SKM-1 treated with dmso at 0.1 percent for 144 hours (cell line): ENCODE measurements at regions not wholly inside any gene's neighbourhood (a gene's known extent, or its start where the extent isn't known, plus 50 kb on each side); places are given as distances from the start of the nearest gene placed in this dataset.

ENCODE experiments used
- DNase-seq: peaks from one replicate; lab custom pipeline; 2025; ENCODE audit not compliant: unreplicated experiment; lab: John Stamatoyannopoulos, UW

- DNase-seq = no peak
Observed at GRCh38 chr2:236672606-236673005, 103.0 kb downstream of the ACKR3 start.

DNA sequence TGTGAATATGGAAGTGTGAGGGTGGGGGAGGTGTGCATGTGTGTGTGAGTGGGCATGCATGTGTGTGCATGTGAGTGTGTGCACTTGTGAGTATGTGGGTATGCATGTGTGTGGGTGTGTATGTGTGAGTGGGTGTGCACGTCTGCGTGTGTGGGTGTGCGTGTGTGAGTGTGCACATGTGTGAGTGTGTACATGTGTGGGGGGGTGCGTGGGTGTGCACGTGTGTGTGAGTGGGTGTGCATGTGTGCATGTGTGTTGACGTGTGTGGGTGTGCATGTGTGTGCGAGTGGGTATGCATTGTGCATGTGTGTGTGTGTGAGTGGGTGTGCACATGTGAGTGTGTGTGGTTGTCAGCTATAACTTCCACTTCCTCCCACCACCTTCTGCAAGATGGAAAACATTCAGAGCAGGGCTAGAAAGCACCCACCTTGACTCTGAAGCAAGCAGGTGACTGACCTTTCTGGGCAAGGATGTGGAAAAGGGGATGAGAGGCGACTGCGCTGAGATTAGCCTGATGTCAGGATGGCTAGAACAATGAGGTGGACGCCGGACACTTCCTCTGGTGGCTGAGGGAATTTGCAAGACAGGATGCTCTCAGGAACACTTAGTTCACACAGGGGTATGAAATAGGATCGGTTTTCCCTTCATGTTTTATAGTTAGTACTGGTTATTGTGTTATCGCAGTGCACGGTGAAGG, 103.6 kb downstream of the ACKR3 start:
- no peak for DNase-seq

DNA sequence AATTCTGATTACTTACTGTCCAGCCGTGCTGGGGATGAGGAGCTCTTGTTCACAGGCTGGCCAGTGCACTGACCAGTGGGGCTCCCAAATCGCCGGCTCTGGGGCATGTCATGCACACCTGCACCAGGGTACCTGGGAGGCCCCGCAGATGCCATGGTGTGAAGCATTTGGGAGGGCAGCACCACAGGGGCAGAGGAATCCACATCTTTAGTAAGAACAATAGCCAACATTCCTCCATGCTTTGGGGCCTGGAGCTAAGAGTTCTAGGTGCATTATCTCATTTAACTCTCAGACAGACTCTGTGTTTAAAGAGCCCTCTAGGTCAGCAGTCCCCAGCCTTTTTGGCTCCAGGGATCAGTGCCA, 104.2 kb downstream of the ACKR3 start:
- DNase-seq = no peak

DNA sequence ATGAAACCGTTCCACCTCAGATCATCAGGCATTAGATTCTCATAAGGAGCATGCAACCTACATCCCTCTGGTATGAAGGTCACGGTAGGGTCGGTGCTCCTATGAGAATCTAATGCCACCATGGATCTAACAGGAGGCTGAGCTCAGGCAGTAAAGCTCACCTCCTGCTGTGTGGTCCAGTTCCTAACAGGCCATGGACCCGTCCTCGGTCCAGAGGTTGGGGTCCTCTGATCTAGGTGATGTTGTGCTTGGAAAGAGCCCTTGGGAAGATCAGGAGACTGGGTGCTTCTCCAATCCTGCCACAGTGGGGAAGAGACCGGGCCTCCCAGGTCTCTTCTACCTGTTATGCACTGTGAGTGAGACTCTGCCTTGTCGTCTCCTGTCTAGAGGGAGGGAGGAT, 104.6 kb downstream of the ACKR3 start:
- no peak for DNase-seq

DNA sequence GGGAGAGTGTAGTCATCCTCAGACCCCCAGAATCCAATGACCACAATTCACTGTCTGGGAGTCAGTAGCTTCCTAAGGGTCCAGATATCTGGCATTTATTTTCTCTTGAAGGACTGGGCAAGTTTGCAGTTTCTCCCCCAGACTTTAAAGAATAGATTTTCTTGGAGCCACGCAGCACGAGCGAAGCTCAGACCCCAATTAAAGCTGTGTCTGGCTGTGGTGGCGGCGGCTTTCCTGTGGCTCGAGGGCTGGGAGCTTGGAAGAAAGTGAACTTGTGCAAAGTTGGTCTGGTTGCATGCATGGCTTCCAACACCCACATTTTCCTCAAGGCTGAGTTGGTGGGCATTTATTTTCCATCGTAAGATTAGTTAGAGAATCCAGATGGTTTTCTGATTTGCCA, 105.0 kb downstream of the ACKR3 start:
- DNase-seq = no peak

DNA sequence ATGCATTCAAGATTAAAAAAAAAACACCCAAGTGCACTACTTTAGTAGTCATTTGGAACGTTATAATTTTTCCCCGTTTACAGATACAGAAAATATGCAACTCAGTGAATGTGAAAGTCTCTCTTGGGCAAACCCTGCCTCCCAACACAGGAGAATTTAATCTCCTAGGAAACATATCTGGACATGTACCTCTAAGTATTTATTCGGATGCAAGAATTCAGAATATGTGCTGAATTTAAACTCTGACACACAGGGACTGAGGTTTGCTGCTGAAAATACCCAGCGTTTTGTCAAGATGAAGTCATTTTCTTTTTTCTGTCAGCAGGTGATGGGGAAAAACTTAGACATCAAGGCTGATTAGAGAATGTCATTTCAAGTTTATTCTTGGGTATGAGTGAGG, 105.4 kb downstream of the ACKR3 start:
- no peak for DNase-seq

GRCh38 chr2:236675526-236675925, 105.9 kb downstream of the ACKR3 start:
- DNase-seq = no peak

- no peak for DNase-seq
Observed at GRCh38 chr2:236676136-236676873, 106.7 kb downstream of the ACKR3 start.

- no peak for DNase-seq
Observed at GRCh38 chr2:236677368-236677767, 107.7 kb downstream of the ACKR3 start.

GRCh38 chr2:236678307-236678975, 108.8 kb downstream of the ACKR3 start:
- no peak for DNase-seq

DNA sequence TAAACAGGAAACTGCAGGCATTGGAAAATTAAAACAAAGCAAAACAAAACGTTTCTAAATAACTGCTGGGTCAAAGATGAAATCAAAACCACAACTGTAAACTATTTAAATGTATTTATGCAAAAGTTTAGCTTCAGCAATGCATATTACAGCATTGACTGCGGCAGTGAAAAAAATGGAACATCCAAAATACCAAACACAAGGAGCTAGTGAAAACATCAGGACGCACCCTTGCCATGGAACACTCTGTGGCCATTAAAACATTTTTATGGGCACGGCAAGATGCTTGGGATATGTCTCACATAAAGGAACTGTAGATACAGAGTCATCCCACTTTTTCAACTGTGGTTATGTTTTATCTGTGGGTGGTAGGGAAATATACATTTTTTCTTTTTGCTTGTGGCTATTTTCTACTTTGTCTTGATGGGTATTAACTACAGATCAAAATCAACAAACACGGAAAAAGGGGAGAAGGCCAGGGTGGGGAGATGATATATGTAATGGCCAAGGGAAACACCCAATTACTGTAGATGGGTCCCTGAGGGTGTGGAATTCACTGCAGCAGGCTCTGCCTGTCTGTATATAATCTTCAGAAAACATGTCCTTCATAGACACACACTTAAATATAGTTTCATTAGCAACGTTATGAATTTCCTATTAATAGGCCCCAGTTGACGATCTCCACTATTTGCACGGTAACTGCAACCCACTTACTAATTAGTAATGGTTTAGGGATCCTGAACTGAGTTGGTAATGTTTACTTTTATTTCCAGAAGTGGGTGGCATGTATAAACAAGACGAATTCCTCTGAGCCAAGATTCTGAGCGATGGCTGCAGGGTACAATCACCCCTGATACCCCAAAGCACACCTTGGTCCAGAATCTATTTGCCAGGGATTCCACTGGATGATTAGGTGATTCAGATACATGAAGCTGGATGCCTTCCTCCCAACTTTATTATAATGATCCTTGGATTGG, 110.5 kb downstream of the ACKR3 start:
- no peak for DNase-seq

GRCh38 chr2:236682651-236683422, 113.2 kb downstream of the ACKR3 start:
- DNase-seq = no peak

DNA sequence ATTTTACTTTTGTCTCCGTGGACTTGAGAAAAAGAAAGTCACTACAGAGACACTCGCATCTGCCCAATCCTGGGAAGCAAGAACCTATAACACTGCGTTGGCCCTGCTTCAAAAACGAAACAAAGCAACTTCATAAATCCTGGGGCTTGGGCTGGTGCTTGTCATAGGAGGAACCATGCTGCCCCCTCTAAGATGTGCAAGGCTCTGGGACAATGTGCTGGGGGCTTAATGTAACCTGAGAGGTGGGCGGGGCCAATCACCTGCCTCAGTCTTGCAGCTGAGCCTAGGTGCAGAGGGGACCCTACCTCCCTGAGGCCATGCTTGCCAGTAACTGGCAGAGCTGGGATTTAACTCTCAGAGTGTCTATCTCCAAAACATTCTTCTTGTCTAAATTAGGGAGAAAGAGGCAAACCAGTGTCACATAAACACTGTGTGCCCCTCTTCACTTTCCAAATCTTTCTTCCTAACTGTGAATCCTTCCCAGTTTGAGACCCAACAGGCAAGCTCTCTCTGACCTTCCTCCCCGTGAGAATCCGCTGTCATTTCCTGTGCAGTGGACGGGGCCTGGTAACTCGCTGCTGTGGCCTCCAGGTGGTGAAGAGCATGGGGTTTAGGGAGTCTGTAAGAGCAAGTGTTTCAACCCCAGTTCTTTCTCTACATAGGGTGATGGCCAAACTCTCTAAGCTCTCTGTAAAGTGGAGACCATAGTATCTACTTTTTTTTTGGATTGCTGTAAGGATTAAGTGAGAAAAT, 115.1 kb downstream of the ACKR3 start:
- no peak for DNase-seq

DNA sequence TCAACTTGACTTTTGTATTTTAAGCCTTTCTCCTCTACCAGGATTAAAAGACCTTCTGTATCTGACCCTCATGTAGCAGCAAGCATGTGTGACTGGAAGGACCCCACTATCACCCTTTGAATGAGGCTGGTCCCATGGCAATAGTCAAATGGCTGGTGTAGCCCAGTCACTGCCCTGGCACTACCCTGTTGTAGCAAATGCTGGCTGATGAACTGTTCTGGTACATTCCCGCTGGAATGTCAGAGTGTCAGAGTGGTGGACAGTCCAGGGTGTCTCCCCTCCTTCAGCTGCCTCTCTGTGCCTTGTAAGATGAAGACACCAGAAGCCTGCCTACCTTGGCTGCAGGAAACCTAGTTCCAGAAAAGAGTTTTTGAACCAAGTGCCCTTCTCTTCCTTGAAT, 115.7 kb downstream of the ACKR3 start:
- DNase-seq = no peak

GRCh38 chr2:236685979-236686520, 116.4 kb downstream of the ACKR3 start:
- DNase-seq = no peak

DNA sequence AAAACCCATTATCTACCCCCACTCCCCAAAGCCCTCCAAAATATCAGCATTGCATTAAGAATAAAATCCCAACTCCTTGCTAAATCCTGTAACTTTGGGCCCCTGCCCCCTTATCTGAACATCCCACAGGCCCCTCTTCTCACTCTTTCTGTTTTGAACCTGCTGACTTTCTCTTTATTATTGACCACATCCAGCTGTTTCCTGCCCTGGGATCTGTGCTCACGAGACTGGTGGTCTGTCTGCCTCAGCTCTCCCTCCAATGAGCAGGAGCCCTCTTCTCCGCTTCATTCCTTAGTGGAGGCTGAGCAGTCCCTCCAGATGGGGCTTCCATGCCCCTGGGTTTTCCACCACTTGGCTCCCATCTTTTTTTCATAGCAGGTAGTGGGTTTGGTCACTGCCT, 116.9 kb downstream of the ACKR3 start:
- no peak for DNase-seq

DNA sequence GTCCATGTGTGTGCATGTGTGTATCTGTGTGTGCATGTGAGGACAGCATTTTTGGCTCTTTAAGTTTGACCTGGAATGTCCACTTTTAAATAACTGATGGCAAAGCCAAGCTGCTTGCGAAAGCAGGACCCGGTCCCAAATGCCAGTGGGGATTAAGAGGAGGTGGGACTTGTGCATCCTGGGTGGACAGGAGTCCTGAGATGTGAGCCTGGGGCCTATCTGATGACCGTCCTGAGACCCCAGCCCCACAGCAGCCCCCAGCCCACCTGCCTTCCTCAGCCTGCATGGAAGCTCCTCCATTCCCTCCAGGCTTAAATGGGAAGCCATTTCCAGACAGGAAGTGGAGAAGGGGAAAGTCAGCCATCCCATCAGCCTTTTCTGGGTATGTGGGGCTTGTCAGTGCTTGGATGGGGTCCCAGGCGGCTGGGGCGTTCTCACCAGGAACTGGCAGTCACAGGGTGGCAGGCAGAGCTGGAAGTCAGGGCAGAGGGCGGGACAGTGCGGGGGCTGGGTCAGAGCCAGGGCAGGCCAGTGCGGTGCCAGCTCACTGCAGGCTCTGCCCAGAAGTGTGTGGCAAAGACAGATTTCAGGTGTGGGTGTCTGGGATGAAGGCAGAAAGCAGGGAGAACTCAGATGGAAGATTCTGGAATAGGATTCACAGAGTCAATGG, 117.8 kb downstream of the ACKR3 start:
- no peak for DNase-seq

GRCh38 chr2:236688157-236688556, 118.5 kb downstream of the ACKR3 start:
- no peak for DNase-seq
